ENCODE measurements at regions not wholly inside any gene's neighbourhood (a gene's known extent, or its start where the extent isn't known, plus 50 kb on each side); places are given as distances from the start of the nearest gene placed in this dataset.
"Not testable (repeated sequence)": the region's sequence is repeated elsewhere in the genome, so short reads cannot be mapped to it uniquely, and the experiment has no call there.

GRCh38 chr10:56298941-56299340, 62.1 kb downstream of the ZWINT start:
- DNase-seq, result no peak

DNA sequence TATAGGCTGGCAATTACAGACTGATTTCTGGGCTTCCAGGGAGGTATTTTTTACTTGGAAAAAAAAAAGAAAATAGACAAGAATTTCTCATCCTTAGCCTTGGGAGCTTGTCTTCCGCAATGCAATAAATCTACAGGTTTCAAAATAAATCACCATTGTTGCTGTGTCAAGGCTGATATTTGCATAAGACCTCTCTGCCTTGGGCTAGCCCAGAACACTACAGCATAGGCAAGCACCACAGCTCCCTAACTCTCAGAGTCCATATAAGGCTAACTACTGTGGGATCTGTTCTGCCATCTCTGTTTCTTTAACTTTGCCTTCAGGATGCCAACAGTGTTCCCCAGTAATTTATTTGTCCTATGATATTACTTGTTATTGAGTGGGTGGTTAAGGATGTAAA, 64.4 kb downstream of the ZWINT start:
- no peak for DNase-seq

DNA sequence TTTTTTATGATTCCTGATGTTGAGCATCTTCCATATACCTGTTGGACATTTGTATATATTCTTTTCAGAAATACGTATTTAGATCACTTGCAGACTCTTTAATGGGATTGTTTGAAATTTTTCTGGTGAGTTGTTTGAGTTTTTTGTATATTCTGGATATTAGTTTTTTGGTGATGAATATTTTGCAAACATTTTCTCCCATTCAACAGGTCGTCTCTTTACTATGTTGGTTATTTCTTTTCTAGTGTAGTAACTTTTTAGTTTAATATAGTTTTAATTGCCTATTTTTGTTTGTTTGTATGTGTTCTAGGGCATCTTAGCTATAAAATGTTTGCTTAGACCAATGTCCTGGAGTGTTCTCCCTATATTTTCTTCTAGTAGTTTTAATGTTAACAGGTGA, 72.7 kb downstream of the ZWINT start:
- no peak for DNase-seq

- no peak for DNase-seq
Observed at GRCh38 chr10:56286096-56286495, 75.0 kb downstream of the ZWINT start.

GRCh38 chr10:56279270-56279669, 81.8 kb downstream of the ZWINT start:
- DNase-seq, result no peak

- DNase-seq, result peak; percentile 21
Observed at GRCh38 chr10:56269181-56269580, 91.9 kb downstream of the ZWINT start.

DNA sequence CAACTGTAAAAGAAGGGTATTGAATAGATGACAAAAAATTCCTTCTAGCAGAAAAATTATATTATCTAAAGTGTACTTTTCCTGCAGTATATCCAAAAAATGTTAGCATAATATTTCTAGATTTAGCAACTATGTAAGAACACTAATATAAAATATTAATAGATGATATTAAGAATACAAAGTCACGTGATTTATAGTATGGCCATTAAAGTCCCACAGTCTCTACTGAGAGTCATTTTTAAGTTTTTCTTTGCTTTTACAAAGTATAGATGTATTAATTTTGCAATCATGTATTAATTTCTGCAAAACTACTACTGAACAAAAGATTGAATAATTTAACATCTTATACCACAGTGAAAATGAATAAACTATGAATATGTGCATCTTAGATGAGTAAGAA, 94.9 kb downstream of the ZWINT start:
- DNase-seq, result no peak

DNA sequence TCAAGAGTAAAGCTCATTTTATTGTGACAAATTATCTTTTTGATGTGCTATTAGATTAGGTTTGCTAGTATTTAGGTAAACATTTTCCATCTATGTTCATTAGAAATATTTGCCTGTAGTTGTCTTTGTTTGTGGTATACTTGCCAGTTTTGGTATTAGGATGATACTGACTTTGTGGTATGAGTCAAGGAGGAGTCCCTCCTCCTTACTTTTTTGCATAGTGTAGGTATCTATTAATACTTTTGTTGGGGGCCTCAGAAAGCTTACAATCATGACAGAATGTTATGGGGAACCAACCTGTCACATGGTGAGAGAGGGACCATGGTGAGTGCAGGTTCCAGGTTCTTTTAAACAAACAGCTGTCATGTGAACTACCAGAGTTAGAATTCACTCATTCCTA, 102.1 kb downstream of the ZWINT start:
- no peak for DNase-seq

- DNase-seq, result no peak
Observed at GRCh38 chr10:56258378-56258777, 102.7 kb downstream of the ZWINT start.

- no peak for DNase-seq
Observed at GRCh38 chr10:56255298-56255697, 105.8 kb downstream of the ZWINT start.

DNA sequence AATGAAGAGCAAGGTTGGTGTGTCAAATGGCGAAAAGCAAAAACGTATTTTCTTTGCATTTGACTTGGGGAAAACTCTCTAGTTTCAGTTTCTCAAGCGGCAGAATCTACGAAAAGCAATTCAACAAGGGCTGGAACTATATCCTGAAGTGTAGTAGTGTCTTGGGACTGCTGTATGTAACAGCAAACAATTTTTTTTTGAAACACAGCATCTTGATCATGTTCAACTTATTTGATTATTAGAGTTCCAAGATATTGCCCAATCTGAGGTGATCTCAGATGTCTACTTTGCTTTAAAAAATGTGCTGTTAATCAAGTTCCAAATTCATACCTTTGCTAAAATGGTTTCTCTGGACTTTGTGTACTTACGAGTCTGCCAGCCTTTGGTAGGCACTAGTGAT, 120.6 kb downstream of the ZWINT start:
- no peak for DNase-seq

GRCh38 chr10:56231436-56231835, 129.6 kb downstream of the ZWINT start:
- no peak for DNase-seq

DNA sequence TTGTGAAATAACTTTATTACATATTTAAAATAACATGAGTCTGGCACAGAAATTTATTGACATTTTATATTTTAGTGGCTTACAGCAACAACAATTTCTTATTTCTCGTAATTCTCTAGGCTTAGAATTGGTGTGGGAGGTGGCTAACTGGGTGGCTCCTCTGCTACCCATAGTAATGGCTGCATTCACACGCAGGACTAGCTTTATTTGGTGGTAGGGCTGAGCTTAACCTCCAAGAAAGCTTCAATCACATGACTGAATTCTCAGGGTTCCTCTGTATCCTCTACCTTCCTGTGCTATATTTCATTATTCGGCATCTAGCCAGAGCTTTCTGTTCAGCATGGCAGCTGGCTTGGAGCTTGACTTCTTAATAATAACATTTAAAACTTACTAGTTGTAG, 138.8 kb downstream of the ZWINT start:
- no peak for DNase-seq

- DNase-seq, result no peak
Observed at GRCh38 chr10:56212951-56213350, 148.1 kb downstream of the ZWINT start.

GRCh38 chr10:56181607-56182006, 179.5 kb downstream of the ZWINT start:
- no peak for DNase-seq

DNA sequence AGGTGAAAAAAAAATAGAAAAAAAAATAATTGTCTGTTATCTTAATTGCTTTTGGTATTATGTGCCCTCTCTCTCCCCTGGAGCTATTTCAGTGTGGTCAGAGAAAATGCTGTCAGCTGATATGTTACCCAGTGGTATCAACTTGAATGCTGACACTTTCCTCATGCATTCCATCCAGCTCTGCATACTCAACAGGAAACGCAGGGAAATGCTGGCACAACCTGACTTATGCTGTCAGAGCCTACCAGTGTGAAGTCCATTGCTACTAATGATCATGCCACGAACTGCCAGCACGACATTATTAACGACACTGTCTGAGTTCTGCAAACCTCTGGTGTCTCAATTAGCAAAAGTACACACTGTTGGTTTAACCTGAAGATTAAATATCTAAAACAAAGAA, 182.8 kb downstream of the ZWINT start:
- no peak for DNase-seq

DNA sequence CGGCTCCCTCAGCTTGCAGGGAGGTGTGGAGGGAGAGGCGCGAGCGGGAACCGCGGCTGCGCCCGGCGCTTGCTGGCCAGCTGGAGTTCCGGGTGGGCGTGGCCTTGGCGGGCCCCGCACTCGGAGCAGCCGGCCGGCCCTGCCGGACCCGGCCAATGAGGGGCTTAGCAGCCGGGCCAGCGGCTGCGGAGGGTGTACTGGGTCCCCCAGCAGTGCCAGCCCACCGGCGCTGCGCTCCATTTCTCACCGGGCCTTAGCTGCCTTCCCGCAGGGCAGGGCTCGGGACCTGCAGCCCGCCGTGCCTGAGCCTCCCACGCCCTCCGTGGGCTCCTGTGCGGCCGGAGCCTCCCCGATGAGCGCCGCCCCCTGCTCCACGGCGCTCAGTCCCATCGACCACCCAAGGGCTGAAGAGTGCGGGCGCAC, 206.0 kb downstream of the ZWINT start:
- DNase-seq, result not testable (repeated sequence)

GRCh38 chr10:56146806-56147205, 214.3 kb downstream of the ZWINT start:
- DNase-seq, result no peak

GRCh38 chr10:56142092-56142728, 218.8 kb downstream of the ZWINT start:
- DNase-seq, result no peak

DNA sequence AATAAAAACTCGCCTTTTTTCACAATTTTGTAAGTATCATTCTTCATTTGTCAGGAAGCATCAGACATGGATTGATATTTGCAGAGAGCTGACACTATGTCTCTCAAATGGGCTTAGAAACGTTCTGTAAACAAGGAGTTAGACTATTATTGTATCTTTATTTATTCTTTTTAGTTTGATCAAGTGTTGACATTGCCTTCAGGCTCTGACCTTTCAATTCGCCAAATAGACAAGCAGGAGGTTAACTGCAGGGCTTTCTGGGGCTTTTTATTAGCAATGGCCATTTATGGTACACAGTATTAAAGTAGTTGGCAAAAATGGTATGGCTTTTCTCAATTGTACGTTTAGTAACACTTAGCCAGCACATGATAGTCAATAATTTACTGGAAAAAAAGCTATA, 221.7 kb downstream of the ZWINT start:
- no peak for DNase-seq

DNA sequence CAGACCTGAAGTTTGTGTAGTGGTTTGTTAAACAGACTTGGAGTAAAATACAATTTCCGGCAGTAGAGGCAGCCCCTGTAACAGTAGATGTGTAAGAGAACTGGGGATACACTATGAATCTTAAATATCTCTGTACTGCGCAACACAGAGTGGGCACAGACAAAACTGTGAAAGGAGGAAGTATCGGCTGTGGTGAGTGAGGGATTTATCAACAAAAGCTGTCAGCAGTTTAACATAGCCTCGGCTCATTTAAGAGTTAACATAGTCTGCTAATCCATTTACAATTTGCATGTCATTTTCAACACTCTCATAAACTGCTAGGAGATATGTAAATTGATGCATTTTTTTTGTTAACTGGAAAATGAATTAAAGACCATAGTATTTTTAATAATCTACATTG, 225.2 kb downstream of the ZWINT start:
- no peak for DNase-seq

- no peak for DNase-seq
Observed at GRCh38 chr10:56123247-56123646, 237.8 kb downstream of the ZWINT start.

GRCh38 chr10:56116684-56117083, 244.4 kb downstream of the ZWINT start:
- no peak for DNase-seq

DNA sequence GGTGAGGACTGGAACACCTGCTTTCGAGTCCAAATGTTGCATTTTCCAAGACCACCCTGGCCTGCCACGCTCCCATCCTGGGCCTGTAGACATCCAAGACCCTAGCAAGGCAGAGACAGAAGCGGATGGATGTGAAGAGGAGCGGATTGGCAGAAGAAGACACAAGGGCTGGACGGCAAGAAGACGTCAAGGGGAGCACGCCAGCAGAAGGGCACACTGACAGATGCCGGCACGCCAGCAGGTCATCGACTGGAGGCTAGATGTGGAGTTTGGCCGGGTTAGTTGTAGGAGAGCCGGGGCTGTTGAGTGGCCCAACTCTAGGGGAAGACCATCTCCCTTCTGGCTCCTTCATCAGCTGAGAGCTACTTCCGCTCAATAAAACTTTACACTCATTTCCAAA, 251.6 kb downstream of the ZWINT start:
- no peak for DNase-seq

GRCh38 chr10:56104923-56105322, 256.1 kb downstream of the ZWINT start:
- no peak for DNase-seq

DNA sequence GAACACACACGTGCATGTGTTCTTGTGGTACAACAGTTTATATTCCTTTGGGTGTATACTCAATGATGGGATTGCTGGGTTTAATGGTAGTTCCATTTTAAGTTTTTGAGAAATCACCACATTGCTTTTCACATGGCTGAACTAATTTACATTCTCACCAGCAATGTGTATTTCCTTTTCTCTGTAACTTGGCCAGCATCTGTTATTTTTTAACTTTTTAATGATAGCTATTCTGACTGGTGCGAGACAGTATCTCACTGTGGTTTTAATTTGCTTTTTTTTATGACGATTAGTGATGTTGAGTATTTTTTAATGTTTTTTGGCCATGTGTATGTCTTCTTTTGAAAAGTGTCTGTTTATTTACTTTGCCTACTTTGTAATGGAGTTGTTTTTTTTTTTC, 256.6 kb downstream of the ZWINT start:
- DNase-seq, result no peak

All from DMS79 treated with DMSO at 0.1 percent for 48 hours (cell line).